HG03565 (cell line): ENCODE measurements at regions not wholly inside any gene's neighbourhood (a gene's known extent, or its start where the extent isn't known, plus 50 kb on each side); places are given as distances from the start of the nearest gene placed in this dataset.

ENCODE experiments used
- ATAC-seq: cut with Tn5 transposase; IDR thresholded peaks from one replicate; pipeline ENCODE4 v1.9.1; 2021; ENCODE audit warnings: mild to moderate bottlenecking, moderate library complexity; ENCODE audit not compliant: unreplicated experiment

GRCh38 chr16:73846007-73846330, 450.6 kb upstream of the PSMD7 start:
- ATAC-seq, result no peak

- no peak for ATAC-seq
Observed at GRCh38 chr16:73845238-73846006, 451.2 kb upstream of the PSMD7 start.

DNA sequence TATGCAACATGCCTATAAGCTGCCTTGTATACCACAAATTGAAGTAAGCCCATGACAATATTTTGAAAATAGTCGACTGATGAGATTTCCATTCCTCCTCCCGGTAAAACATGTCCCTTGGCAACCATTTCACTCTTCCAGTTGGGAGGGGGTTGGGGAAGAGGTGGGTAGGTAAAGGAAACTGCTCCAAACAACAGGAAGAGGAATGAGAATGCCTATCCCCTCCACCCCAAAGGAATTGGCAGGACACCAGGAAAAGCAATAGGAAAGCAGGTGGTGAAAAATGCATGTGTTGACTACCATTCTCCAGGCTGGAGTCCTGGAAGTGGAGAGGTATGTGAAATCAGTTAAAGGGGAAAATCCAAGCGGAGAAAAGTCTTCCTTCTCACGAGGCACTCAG, 455.9 kb upstream of the PSMD7 start:
- no peak for ATAC-seq

- ATAC-seq, result no peak
Observed at GRCh38 chr16:73831220-73831619, 465.4 kb upstream of the PSMD7 start.

DNA sequence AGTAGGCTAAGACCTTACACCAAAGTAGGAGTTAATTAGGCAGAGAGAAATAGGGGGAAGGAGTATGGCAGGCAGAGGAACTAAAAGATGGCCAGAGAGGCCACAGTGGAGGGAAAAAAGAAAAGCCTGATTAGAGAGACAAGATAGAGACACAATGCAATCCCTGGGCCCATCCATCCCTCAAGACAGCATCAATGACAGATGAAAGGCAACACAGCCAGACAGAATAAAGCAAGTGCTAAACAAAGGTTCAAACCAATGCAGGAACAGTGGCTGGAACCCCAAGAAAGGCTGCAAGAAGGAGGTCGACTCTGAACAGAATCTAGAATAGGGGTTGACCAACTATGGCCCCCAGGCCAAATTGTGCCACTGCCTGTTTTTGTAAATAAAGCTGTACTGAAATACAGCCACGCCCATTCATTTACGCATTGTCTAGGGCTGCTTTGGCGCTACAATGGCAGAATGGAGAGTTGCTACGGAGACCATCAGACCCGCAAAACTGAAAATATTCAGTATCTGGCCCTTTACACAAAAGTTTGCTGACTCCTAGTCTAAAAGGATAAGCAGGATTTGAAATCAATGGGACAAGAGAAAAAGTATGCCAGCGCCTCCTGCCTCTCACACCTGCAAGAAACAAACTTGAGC, 473.3 kb upstream of the PSMD7 start:
- ATAC-seq, result no peak

GRCh38 chr16:73817526-73818324, 478.9 kb upstream of the PSMD7 start:
- ATAC-seq, result no peak

DNA sequence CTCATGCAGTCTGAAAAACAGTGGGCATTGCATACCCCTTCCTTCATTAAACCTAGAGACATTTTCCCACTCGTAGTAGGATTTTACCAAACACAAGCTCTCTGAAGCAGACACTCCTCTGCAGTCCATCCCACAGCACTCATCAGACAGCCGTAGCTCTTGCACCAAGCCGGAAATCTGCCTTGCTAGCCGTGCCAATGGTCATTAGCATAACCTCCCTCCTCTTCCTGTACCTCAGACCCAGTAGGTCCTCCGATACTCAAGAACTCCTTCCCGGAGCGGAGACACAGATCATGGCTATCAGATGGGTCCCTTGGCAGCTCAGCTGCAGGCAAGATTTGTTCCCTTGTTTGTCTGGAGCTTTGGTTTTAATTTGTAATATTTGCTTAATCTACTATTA, 483.1 kb upstream of the PSMD7 start:
- ATAC-seq, result no peak

GRCh38 chr16:73804456-73804855, 492.2 kb upstream of the PSMD7 start:
- no peak for ATAC-seq

DNA sequence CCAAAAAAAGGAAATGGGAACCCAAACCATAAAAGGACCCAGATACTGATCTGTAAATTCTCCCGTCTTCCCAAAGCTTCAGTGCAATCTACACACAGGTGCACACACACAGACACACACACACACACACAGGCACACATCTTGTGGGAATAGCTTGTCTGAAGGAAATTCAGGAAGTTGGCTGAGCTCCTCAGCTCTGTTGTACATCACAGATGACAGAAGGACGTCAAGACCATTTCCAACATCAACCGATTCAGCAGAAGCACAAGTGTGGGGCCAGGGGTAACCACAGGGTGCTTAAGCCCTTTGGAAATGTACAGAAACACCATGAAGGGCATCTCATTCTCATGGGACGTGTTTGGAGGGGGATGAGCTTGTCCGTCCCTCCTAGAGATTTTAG, 498.1 kb upstream of the PSMD7 start:
- ATAC-seq, result no peak

- no peak for ATAC-seq
Observed at GRCh38 chr16:73797115-73797514, 499.5 kb upstream of the PSMD7 start.

DNA sequence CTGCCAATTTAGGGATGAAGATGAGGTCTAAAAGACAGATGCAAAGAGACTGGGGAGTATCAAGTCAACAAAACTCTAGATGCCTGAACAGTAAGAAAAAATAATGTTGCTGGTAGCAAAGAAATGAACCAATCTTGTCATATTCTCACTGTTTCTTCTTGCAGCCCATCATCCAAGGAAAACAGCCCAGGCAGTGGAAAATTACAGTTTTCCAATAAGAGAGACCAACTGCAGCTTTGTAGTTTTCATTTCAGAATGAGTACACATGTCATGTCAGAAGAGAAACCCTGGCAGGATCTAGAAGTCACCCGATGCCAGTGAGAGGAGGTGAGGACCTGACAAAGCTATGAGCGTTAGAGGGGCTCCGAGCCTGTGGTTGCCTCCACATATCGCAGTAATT, 500.4 kb upstream of the PSMD7 start:
- no peak for ATAC-seq

- ATAC-seq, result no peak
Observed at GRCh38 chr16:73794994-73795393, 501.6 kb upstream of the PSMD7 start.

GRCh38 chr16:73793871-73794437, 502.7 kb upstream of the PSMD7 start:
- ATAC-seq, result no peak

DNA sequence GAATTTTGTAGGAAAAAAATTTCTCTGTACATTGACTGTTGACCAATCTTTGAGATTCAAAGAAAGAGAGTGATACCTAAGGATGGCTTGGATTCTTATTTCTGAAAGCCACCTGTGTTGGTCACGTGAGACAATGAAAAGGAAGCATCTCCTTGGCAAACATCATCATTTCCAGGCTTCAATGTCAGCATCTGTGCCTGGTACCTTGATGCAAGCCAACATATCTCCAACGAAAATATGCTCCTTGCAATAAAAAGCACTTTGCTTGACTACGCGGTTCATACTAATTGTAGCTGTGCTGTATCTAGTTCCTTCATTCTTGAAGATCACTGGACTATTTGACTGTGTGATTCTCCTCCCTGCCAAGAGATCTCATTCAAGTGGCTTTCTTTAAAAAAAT, 503.4 kb upstream of the PSMD7 start:
- no peak for ATAC-seq

DNA sequence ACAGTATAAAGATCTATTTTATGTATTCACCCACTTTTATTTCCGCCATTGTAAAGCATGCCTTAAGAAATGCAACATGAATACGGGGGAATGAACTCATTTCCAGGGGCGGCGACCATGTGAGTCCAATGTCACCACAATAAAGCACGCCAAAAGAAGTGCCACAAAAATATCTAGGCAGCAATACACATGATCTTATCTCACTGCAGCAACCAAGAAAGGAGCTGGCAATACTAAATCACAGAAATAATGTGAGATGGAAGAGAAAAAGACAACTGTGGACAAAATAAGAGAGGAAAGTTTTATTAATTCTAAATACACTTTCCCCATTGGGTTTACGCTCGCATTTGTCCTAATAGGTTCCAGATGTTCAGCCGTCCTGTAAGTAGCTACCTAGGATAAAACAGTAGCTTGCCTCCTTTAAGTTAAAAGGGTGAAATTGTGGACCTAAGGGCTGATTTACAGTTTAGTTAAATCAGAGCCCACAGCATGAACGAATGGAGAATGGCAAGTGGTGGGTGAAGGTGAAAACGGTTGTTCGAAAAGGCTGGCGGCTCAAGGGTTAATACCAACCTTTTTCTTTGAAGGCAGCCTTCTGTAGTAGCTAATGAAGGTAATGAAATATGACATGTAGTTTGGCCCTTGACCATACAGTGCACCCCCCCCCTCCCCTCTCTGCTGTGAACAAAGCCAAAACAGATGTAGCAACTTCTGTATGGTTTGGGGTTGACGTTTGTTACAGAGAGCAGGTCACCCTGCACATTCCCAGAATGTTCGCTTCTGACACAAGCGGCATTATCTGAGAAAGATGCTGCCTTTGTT, 504.2 kb upstream of the PSMD7 start:
- no peak for ATAC-seq

GRCh38 chr16:73781297-73781696, 515.3 kb upstream of the PSMD7 start:
- ATAC-seq, result no peak

DNA sequence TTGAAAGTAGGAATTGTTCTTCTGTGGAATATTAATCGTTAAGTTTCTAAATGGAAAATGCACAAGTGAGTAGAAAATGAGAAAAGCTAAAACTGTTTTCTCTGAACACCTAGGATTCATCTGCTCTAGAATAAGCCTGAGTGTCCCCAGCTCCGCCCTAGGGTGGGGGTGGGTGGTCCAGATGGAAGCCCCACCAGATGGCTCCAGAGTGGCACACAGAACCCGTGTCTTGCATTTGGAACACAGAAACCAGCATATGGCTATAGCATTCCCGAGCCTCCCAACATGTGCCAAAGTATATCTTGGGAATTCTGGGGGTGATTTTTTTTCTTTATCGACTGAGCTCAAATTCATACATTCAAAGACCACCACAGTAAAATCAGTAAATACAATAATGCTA, 517.7 kb upstream of the PSMD7 start:
- no peak for ATAC-seq

- no peak for ATAC-seq
Observed at GRCh38 chr16:73775841-73776388, 520.7 kb upstream of the PSMD7 start.

- ATAC-seq, result no peak
Observed at GRCh38 chr16:73771196-73772064, 525.2 kb upstream of the PSMD7 start.

DNA sequence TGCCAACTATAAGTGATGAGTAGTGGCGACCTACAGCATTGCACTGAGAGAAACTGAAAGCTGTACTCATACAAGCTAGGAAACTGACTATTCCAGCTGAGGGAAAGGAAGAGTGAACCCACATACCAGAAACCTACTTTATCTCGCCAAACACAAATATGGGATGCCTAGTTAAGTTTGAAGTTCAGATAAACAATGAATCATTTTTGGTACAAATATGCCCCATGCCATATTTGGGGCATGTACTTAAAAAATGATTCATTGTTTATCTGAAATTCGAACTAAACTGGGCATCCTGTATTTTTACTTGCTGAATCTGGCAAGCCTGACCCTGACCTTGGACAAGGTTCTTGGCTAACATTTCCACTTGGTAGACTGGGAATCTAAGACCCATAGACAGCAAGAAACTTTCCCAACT, 527.8 kb upstream of the PSMD7 start:
- no peak for ATAC-seq
